GM23338 (cell line): ENCODE measurements at regions not wholly inside any gene's neighbourhood (a gene's known extent, or its start where the extent isn't known, plus 50 kb on each side); places are given as distances from the start of the nearest gene placed in this dataset.

Source experiments
- ATAC-seq: fragments of 200-7000 bp; cut with Tn5 transposase; 3 replicates; pipeline ENCODE4 v1.9.1; 2020
- DNase-seq: peaks from one replicate; pipeline ENCODE4 v3.0.0-alpha.2; 2015; ENCODE audit warnings: low spot score
- H2AFZ ChIP-seq: fragments of 200-600 bp; sonication (generic); 2 replicates; pipeline ENCODE4 v1.8.0; 2016; ENCODE audit warnings: antibody characterized with exemption, mild to moderate bottlenecking, moderate library complexity
- H3F3A ChIP-seq: fragments of 200-600 bp; sonication (generic); replicated peaks from 2 replicates; pipeline ENCODE4 v1.8.0; 2017; ENCODE audit warnings: antibody characterized with exemption, mixed run types, low read depth
- H3K27ac ChIP-seq: fragments of 200-600 bp; sonication (generic); 2 replicates; pipeline ENCODE4 v1.6.1; 2016; ENCODE audit warnings: low read depth
- H3K27me3 ChIP-seq: fragments of 200-600 bp; sonication (generic); 2 replicates; pipeline ENCODE4 v1.8.0; 2016; ENCODE audit warnings: mild to moderate bottlenecking, mixed run types, moderate library complexity; ENCODE audit not compliant: insufficient read depth
- H3K36me3 ChIP-seq: fragments of 200-600 bp; sonication (generic); 2 replicates; pipeline ENCODE4 v1.8.0; 2016; ENCODE audit warnings: mild to moderate bottlenecking; ENCODE audit not compliant: insufficient read depth
- H3K4me1 ChIP-seq: fragments of 200-600 bp; sonication (generic); 2 replicates; pipeline ENCODE4 v1.8.0; 2016; ENCODE audit warnings: mild to moderate bottlenecking, moderate library complexity; ENCODE audit not compliant: insufficient read depth
- H3K4me2 ChIP-seq: fragments of 200-600 bp; sonication (generic); 2 replicates; pipeline ENCODE4 v1.7.1; 2017; ENCODE audit warnings: mixed run types
- H3K4me3 ChIP-seq: fragments of 200-600 bp; sonication (generic); 2 replicates; pipeline ENCODE4 v1.6.1; 2016; ENCODE audit warnings: mixed run types
- H3K79me2 ChIP-seq: fragments of 200-600 bp; sonication (generic); replicated peaks from 2 replicates; pipeline ENCODE4 v1.8.0; 2017; ENCODE audit warnings: mild to moderate bottlenecking; ENCODE audit not compliant: insufficient read depth
- H3K9me2 ChIP-seq: fragments of 200-600 bp; sonication (generic); 2 replicates; pipeline ENCODE4 v1.8.0; 2017; ENCODE audit not compliant: insufficient read depth
- H4K20me1 ChIP-seq: fragments of 200-600 bp; sonication (generic); replicated peaks from 2 replicates; pipeline ENCODE4 v1.8.0; 2017; ENCODE audit warnings: mild to moderate bottlenecking; ENCODE audit not compliant: insufficient read depth
- H3K27ac Mint-ChIP-seq: 2 replicates; pipeline ENCODE4 v1.8.0; 2020; ENCODE audit warnings: inconsistent platforms, mild to moderate bottlenecking, moderate library complexity, mixed read lengths
- H3K27me3 Mint-ChIP-seq: 3 replicates; pipeline ENCODE4 v1.8.0; 2022; ENCODE audit warnings: low read depth, mild to moderate bottlenecking, moderate library complexity, mixed read lengths, inconsistent platforms; ENCODE audit not compliant: insufficient read depth, poor library complexity
- H3K36me3 Mint-ChIP-seq: 3 replicates; pipeline ENCODE4 v1.8.0; 2021; ENCODE audit warnings: low read depth, mild to moderate bottlenecking, inconsistent platforms, moderate library complexity, mixed read lengths
- H3K4me1 Mint-ChIP-seq: 3 replicates; pipeline ENCODE4 v1.8.0; 2020; ENCODE audit warnings: mild to moderate bottlenecking, inconsistent platforms, mixed read lengths
- H3K4me3 Mint-ChIP-seq: 3 replicates; pipeline ENCODE4 v1.8.0; 2021; ENCODE audit warnings: moderate library complexity, mild to moderate bottlenecking, inconsistent platforms, mixed read lengths
- H3K9me3 Mint-ChIP-seq: 3 replicates; pipeline ENCODE4 v1.8.0; 2020; ENCODE audit warnings: moderate library complexity, mild to moderate bottlenecking, inconsistent platforms, mixed read lengths
- CREB1 ChIP-seq: fragments of 250-450 bp; sonication (Bioruptor Pico); IDR thresholded peaks from 2 replicates; pipeline ENCODE4 v1.5.0; 2020; ENCODE audit warnings: low read depth, mild to moderate bottlenecking, moderate library complexity
- EZH2 ChIP-seq: fragments of 200-600 bp; sonication (generic); IDR thresholded peaks from one replicate; pipeline ENCODE4 v1.8.0; 2017; ENCODE audit warnings: antibody characterized with exemption, mild to moderate bottlenecking, low read depth; ENCODE audit not compliant: unreplicated experiment
- NANOG ChIP-seq: IDR thresholded peaks from 2 replicates; pipeline ENCODE4 v1.6.1; 2016; ENCODE audit warnings: antibody characterized with exemption, borderline replicate concordance
- POLR2AphosphoS5 ChIP-seq: IDR thresholded peaks from 2 replicates; pipeline ENCODE4 v1.6.1; 2016; ENCODE audit warnings: antibody characterized with exemption, low read depth
- STAT1 ChIP-seq: IDR thresholded peaks from one replicate; pipeline ENCODE4 v1.6.1; 2016; ENCODE audit warnings: antibody characterized with exemption; ENCODE audit not compliant: unreplicated experiment
- ZNF114 ChIP-seq: fragments of 250-450 bp; sonication (Bioruptor Pico); IDR thresholded peaks from 2 replicates; pipeline ENCODE4 v1.5.0; 2020; ENCODE audit warnings: mild to moderate bottlenecking, moderate library complexity
- TF ChIP-seq, protein P1 (sequence below): IDR thresholded peaks from one replicate; pipeline ENCODE4 v1.6.1; 2018; ENCODE audit warnings: antibody characterized with exemption; ENCODE audit not compliant: unreplicated experiment
- TF ChIP-seq, protein P2 (sequence below): IDR thresholded peaks from 2 replicates; pipeline ENCODE4 v1.6.1; 2016; ENCODE audit warnings: antibody characterized with exemption

DNA sequence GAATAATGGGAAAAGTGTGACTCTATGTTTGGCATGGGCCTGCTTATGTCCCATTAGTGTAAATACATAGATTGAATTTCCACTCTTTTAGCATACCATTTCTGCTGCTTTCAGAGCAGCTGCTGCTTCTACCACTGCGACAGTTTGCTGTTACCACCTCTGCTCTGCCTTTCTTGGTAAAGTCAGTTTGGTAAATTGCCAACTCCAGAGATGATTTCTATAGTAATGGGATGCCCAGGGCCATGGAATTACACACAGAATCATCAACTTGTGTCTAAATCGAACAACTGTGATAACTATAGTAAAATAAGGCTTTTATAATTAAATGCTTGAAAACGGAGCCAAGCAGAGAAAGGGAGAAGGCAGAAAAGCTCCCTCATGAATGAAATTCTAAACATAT, 168.4 kb upstream of the VEPH1 start (continued):
- TF ChIP-seq, protein P1, sequence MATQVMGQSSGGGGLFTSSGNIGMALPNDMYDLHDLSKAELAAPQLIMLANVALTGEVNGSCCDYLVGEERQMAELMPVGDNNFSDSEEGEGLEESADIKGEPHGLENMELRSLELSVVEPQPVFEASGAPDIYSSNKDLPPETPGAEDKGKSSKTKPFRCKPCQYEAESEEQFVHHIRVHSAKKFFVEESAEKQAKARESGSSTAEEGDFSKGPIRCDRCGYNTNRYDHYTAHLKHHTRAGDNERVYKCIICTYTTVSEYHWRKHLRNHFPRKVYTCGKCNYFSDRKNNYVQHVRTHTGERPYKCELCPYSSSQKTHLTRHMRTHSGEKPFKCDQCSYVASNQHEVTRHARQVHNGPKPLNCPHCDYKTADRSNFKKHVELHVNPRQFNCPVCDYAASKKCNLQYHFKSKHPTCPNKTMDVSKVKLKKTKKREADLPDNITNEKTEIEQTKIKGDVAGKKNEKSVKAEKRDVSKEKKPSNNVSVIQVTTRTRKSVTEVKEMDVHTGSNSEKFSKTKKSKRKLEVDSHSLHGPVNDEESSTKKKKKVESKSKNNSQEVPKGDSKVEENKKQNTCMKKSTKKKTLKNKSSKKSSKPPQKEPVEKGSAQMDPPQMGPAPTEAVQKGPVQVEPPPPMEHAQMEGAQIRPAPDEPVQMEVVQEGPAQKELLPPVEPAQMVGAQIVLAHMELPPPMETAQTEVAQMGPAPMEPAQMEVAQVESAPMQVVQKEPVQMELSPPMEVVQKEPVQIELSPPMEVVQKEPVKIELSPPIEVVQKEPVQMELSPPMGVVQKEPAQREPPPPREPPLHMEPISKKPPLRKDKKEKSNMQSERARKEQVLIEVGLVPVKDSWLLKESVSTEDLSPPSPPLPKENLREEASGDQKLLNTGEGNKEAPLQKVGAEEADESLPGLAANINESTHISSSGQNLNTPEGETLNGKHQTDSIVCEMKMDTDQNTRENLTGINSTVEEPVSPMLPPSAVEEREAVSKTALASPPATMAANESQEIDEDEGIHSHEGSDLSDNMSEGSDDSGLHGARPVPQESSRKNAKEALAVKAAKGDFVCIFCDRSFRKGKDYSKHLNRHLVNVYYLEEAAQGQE, result no peak
- TF ChIP-seq NANOG, result no peak
- TF ChIP-seq, protein P2, sequence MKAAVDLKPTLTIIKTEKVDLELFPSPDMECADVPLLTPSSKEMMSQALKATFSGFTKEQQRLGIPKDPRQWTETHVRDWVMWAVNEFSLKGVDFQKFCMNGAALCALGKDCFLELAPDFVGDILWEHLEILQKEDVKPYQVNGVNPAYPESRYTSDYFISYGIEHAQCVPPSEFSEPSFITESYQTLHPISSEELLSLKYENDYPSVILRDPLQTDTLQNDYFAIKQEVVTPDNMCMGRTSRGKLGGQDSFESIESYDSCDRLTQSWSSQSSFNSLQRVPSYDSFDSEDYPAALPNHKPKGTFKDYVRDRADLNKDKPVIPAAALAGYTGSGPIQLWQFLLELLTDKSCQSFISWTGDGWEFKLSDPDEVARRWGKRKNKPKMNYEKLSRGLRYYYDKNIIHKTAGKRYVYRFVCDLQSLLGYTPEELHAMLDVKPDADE, result no peak
- TF ChIP-seq EZH2, result no peak
- no peak for TF ChIP-seq POLR2AphosphoS5
- TF ChIP-seq STAT1, result no peak

DNA sequence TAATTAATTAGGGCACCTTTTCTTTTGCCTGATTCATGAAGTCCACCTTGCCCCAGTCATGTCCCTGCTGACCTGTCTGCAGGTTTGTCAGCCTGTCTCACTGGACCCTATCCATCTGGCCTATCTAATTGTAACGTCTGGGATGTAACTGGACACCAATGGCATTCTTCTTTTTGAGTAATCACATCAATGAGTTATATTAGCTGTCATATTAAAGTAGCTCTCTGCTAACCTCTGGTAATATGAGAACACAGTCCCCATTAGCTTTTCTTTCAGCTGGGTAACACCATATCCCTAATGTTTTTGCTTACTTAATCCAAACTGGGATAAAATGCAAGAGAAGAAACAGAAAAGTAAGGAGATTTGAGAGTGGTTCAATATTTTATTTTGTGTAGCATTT, 166.2 kb upstream of the VEPH1 start:
- ATAC-seq (no peak), DNase-seq (no peak)
- H3K36me3 Mint-ChIP-seq, result no peaks in the 10 kb centered on the region
- Histone ChIP-seq H3K9me2 (0 out of 2 replicates have a peak, but pooled peaks cover 6% of the 10 kb centered on the region), H2AFZ (no peak overlapping the region), H3K4me3 (no peak overlapping the region), H3K4me2 (no peak overlapping the region), H3K27me3 (no peaks in the 10 kb centered on the region), H3K27ac (no peak overlapping the region), H3K36me3 (no peaks in the 10 kb centered on the region), H3F3A (no peaks in the 10 kb centered on the region), H3K79me2 (no peaks in the 10 kb centered on the region), H4K20me1 (no peaks in the 10 kb centered on the region), H3K4me1 (no peaks in the 10 kb centered on the region)
- no peaks in the 10 kb centered on the region; the same call in 2 of the 3 replicates for H3K4me1 Mint-ChIP-seq
- H3K27me3 Mint-ChIP-seq, result peaks cover 2% of the 10 kb centered on the region
- no peak overlapping the region for H3K4me3 Mint-ChIP-seq
- TF ChIP-seq CREB1, result no peak
- no peak for TF ChIP-seq STAT1
- no peak for TF ChIP-seq POLR2AphosphoS5
- TF ChIP-seq, protein P2, result no peak
- TF ChIP-seq ZNF114, result no peak
- TF ChIP-seq EZH2, result no peak
- H3K9me3 Mint-ChIP-seq, result peaks cover 2% of the 10 kb centered on the region; the same call in 1 of the 3 replicates
- H3K27ac Mint-ChIP-seq, result no peak overlapping the region; the same call in 1 of the 2 replicates
